ENCODE measurements at regions not wholly inside any gene's neighbourhood (a gene's known extent, or its start where the extent isn't known, plus 50 kb on each side); places are given as distances from the start of the nearest gene placed in this dataset.

GRCh38 chr4:18923496-18924161 lies 902.1 kb upstream of the LCORL start:
- TF ChIP-seq CTCF (IDR thresholded peaks at IDR 0.05) (no peak), POLR2A (IDR thresholded peaks at IDR 0.05) (no peak), POLR2AphosphoS5 (IDR thresholded peaks at IDR 0.05) (no peak), EP300 (IDR thresholded peaks at IDR 0.05) (no peak)
